ENCODE measurements at regions not wholly inside any gene's neighbourhood (a gene's known extent, or its start where the extent isn't known, plus 50 kb on each side); places are given as distances from the start of the nearest gene placed in this dataset.

DNA sequence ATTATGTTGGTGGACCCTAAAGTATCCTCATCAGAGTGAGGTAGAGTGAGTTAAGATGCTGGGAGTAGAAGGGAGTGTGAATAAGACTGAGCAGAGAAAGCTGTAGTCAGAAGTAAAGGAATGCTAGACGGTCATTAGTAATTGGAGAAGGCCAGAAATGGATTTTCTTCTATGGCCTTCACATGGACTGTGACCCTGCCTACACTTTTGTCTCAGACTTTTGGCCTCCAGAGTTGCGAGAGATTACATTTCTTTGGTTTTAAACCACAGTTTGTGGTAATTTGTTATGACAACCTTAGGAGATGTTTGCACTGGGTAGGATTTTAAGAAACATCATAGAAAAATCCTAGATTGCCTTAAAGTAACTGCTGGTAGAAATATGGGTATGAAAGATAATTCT, 1267.7 kb upstream of the TMEFF2 start:
- H3K4me2 ChIP-seq (ENCODE audit: control insufficient read depth, insufficient read depth): no peak overlapping the region
- intact Hi-C loops (cut with micrococcal nuclease; ENCODE audit: unreplicated experiment) (no loop called here), in situ Hi-C loops (cut with MboI) (no loop called here)
- ATAC-seq (no peak), FAIRE-seq (no peak), DNase-seq (ENCODE audit: low read depth, low spot score) (no peak)
- no peaks in the 10 kb centered on the region for H3K9me3 ChIP-seq (replicated peaks; ENCODE audit: control insufficient read depth, insufficient read depth, low read length)
- H3K27me3 ChIP-seq (replicated peaks in 1 of 2; ENCODE audit: control insufficient read depth in 2 of 2, insufficient read depth in 2 of 2, low read length in 1 of 2): no peaks in the 10 kb centered on the region
- H3K79me2 ChIP-seq (ENCODE audit: control insufficient read depth, insufficient read depth, low read length): no peaks in the 10 kb centered on the region
- no peaks in the 10 kb centered on the region for H3K4me1 ChIP-seq (ENCODE audit: control insufficient read depth, insufficient read depth, low read length)
- no peak overlapping the region for H3K9ac ChIP-seq (ENCODE audit: control insufficient read depth, insufficient read depth, low read length)
- no peaks in the 10 kb centered on the region for H4K20me1 ChIP-seq (ENCODE audit: control insufficient read depth, insufficient read depth)
- no peak overlapping the region for H3K4me3 ChIP-seq
- 3% methylated on average over 2 of the region's 2 CpGs for WGBS (ENCODE audit: insufficient coverage, insufficient replicate concordance, low lambda C conversion rate, missing lambda C conversion rate)
- no peak overlapping the region for H2AFZ ChIP-seq (ENCODE audit: control insufficient read depth, low read depth, low read length)
- no peak overlapping the region for H3K27ac ChIP-seq (ENCODE audit: control insufficient read depth, insufficient read depth)
- ChIA-PET CTCF (no interaction called here), POLR2A (no interaction called here), SMC1A (ENCODE audit: uncharacterized antibody, unreplicated experiment) (interaction anchor here (0.7 kb wide), 1 partner anchor 24 kb away, joined by 3 read pairs; no protein-coding TSS in a partner anchor), RAD21 (ENCODE audit: unreplicated experiment) (no interaction called here)
- BruUV-seq (replicated peaks): no TSS peak
- H3K36me3 ChIP-seq (ENCODE audit: control insufficient read depth in 2 of 2, insufficient read depth in 2 of 2, low read length in 1 of 2): no peaks in the 10 kb centered on the region
- no peak for TF ChIP-seq JUNB (IDR thresholded peaks at IDR 0.05)
- TF ChIP-seq SMAD5 (IDR thresholded peaks at IDR 0.05; ENCODE audit: low read depth): no peak
- TF ChIP-seq KLF5 (IDR thresholded peaks at IDR 0.05; ENCODE audit: partially characterized antibody): no peak
- TF ChIP-seq, protein P1, sequence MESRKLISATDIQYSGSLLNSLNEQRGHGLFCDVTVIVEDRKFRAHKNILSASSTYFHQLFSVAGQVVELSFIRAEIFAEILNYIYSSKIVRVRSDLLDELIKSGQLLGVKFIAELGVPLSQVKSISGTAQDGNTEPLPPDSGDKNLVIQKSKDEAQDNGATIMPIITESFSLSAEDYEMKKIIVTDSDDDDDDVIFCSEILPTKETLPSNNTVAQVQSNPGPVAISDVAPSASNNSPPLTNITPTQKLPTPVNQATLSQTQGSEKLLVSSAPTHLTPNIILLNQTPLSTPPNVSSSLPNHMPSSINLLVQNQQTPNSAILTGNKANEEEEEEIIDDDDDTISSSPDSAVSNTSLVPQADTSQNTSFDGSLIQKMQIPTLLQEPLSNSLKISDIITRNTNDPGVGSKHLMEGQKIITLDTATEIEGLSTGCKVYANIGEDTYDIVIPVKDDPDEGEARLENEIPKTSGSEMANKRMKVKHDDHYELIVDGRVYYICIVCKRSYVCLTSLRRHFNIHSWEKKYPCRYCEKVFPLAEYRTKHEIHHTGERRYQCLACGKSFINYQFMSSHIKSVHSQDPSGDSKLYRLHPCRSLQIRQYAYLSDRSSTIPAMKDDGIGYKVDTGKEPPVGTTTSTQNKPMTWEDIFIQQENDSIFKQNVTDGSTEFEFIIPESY (IDR thresholded peaks at IDR 0.05): no peak
- TF ChIP-seq, protein P2, sequence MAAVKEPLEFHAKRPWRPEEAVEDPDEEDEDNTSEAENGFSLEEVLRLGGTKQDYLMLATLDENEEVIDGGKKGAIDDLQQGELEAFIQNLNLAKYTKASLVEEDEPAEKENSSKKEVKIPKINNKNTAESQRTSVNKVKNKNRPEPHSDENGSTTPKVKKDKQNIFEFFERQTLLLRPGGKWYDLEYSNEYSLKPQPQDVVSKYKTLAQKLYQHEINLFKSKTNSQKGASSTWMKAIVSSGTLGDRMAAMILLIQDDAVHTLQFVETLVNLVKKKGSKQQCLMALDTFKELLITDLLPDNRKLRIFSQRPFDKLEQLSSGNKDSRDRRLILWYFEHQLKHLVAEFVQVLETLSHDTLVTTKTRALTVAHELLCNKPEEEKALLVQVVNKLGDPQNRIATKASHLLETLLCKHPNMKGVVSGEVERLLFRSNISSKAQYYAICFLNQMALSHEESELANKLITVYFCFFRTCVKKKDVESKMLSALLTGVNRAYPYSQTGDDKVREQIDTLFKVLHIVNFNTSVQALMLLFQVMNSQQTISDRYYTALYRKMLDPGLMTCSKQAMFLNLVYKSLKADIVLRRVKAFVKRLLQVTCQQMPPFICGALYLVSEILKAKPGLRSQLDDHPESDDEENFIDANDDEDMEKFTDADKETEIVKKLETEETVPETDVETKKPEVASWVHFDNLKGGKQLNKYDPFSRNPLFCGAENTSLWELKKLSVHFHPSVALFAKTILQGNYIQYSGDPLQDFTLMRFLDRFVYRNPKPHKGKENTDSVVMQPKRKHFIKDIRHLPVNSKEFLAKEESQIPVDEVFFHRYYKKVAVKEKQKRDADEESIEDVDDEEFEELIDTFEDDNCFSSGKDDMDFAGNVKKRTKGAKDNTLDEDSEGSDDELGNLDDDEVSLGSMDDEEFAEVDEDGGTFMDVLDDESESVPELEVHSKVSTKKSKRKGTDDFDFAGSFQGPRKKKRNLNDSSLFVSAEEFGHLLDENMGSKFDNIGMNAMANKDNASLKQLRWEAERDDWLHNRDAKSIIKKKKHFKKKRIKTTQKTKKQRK (IDR thresholded peaks at IDR 0.05; ENCODE audit: low read depth, low read length): no peak
- no peak for TF ChIP-seq SMARCA5 (IDR thresholded peaks at IDR 0.05)
- TF ChIP-seq, protein P3, sequence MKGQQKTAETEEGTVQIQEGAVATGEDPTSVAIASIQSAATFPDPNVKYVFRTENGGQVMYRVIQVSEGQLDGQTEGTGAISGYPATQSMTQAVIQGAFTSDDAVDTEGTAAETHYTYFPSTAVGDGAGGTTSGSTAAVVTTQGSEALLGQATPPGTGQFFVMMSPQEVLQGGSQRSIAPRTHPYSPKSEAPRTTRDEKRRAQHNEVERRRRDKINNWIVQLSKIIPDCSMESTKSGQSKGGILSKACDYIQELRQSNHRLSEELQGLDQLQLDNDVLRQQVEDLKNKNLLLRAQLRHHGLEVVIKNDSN (IDR thresholded peaks at IDR 0.05; ENCODE audit: borderline replicate concordance, extremely low read length, insufficient read depth, low read depth, low read length): no peak
- TF ChIP-seq CREM (IDR thresholded peaks at IDR 0.05; ENCODE audit: low read depth): no peak
- no peak for TF ChIP-seq KAT2A (conservative IDR thresholded peaks at IDR 0.05; ENCODE audit: control insufficient read depth, low read depth, low read length)
- TF ChIP-seq, protein P4, sequence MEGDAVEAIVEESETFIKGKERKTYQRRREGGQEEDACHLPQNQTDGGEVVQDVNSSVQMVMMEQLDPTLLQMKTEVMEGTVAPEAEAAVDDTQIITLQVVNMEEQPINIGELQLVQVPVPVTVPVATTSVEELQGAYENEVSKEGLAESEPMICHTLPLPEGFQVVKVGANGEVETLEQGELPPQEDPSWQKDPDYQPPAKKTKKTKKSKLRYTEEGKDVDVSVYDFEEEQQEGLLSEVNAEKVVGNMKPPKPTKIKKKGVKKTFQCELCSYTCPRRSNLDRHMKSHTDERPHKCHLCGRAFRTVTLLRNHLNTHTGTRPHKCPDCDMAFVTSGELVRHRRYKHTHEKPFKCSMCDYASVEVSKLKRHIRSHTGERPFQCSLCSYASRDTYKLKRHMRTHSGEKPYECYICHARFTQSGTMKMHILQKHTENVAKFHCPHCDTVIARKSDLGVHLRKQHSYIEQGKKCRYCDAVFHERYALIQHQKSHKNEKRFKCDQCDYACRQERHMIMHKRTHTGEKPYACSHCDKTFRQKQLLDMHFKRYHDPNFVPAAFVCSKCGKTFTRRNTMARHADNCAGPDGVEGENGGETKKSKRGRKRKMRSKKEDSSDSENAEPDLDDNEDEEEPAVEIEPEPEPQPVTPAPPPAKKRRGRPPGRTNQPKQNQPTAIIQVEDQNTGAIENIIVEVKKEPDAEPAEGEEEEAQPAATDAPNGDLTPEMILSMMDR (IDR thresholded peaks at IDR 0.05 in 2 of 3, conservative IDR thresholded peaks at IDR 0.05 in 1 of 3; ENCODE audit: control insufficient read depth in 2 of 3, extremely low read depth in 1 of 3, insufficient read depth in 1 of 3, low read depth in 3 of 3, low read length in 3 of 3): no peak
- TF ChIP-seq, protein P5, sequence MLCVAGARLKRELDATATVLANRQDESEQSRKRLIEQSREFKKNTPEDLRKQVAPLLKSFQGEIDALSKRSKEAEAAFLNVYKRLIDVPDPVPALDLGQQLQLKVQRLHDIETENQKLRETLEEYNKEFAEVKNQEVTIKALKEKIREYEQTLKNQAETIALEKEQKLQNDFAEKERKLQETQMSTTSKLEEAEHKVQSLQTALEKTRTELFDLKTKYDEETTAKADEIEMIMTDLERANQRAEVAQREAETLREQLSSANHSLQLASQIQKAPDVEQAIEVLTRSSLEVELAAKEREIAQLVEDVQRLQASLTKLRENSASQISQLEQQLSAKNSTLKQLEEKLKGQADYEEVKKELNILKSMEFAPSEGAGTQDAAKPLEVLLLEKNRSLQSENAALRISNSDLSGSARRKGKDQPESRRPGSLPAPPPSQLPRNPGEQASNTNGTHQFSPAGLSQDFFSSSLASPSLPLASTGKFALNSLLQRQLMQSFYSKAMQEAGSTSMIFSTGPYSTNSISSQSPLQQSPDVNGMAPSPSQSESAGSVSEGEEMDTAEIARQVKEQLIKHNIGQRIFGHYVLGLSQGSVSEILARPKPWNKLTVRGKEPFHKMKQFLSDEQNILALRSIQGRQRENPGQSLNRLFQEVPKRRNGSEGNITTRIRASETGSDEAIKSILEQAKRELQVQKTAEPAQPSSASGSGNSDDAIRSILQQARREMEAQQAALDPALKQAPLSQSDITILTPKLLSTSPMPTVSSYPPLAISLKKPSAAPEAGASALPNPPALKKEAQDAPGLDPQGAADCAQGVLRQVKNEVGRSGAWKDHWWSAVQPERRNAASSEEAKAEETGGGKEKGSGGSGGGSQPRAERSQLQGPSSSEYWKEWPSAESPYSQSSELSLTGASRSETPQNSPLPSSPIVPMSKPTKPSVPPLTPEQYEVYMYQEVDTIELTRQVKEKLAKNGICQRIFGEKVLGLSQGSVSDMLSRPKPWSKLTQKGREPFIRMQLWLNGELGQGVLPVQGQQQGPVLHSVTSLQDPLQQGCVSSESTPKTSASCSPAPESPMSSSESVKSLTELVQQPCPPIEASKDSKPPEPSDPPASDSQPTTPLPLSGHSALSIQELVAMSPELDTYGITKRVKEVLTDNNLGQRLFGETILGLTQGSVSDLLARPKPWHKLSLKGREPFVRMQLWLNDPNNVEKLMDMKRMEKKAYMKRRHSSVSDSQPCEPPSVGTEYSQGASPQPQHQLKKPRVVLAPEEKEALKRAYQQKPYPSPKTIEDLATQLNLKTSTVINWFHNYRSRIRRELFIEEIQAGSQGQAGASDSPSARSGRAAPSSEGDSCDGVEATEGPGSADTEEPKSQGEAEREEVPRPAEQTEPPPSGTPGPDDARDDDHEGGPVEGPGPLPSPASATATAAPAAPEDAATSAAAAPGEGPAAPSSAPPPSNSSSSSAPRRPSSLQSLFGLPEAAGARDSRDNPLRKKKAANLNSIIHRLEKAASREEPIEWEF (IDR thresholded peaks at IDR 0.05; ENCODE audit: insufficient replicate concordance, low read depth, low read length): no peak

All from GM12878 (cell line).